ENCODE measurements at regions not wholly inside any gene's neighbourhood (a gene's known extent, or its start where the extent isn't known, plus 50 kb on each side); places are given as distances from the start of the nearest gene placed in this dataset.

DNA sequence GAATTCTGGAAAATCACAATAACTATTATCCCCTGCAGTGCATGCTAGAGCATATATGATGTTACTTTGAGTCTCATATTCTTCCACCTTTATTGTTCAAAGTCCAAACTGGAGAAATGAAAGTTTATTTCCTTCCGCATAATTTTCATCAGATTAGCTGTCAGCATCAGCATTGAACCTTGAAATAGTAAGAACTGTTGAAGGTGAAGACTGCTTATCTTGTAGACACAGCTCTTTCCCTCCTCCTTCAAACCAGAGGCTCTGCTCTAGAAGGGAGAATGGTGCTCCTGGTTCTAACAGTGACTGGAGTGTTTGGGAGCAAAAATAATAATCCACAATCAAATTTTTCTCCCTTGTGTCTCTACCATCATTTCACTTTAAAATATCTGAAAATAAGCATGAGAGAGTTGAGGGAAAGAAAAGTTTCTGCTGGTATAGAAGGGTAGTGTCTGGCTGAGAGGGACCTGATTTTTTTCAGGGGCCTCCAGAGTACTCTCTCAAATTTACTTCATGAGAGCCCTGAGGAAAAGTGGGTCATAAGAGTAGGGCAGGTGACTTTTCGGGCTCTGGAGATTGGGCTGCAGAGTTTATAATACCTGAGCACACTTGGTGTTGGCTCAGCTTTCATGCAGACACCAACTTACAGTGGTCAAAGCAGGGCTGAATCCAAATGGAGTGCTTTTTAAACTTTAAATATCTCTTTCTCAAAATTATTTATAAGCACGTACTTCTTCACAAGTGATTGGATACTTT lies 170.4 kb downstream of the ZDHHC21 start:
- no peak overlapping the region for H3K9ac ChIP-seq
- H3K27ac ChIP-seq (ENCODE audit: low read depth in 2 of 2, low read length in 1 of 2) = no peak overlapping the region
- H4K20me1 ChIP-seq (ENCODE audit: insufficient read depth) = no peaks in the 10 kb centered on the region
- H3K9me3 ChIP-seq = no peaks in the 10 kb centered on the region
- TF ChIP-seq, protein P1, sequence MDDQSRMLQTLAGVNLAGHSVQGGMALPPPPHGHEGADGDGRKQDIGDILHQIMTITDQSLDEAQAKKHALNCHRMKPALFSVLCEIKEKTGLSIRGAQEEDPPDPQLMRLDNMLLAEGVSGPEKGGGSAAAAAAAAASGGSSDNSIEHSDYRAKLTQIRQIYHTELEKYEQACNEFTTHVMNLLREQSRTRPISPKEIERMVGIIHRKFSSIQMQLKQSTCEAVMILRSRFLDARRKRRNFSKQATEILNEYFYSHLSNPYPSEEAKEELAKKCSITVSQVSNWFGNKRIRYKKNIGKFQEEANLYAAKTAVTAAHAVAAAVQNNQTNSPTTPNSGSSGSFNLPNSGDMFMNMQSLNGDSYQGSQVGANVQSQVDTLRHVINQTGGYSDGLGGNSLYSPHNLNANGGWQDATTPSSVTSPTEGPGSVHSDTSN (IDR thresholded peaks at IDR 0.05) = no peak
- TF ChIP-seq GABPA (IDR thresholded peaks at IDR 0.05; ENCODE audit: low read depth) (no peak), ELF1 (IDR thresholded peaks at IDR 0.05) (no peak), TCF12 (IDR thresholded peaks at IDR 0.05) (no peak), CHD2 (IDR thresholded peaks at IDR 0.05; ENCODE audit: low read length, partially characterized antibody) (no peak), NRF1 (IDR thresholded peaks at IDR 0.05; ENCODE audit: low read depth, low read length) (no peak), REST (IDR thresholded peaks at IDR 0.05; ENCODE audit: low read depth, low read length) (no peak), SMC3 (IDR thresholded peaks at IDR 0.05; ENCODE audit: low read depth, low read length) (no peak)
- H3K79me2 ChIP-seq (ENCODE audit: insufficient read depth) = no peaks in the 10 kb centered on the region
- ChIA-PET POLR2A (no interaction called here), CTCF (interaction anchor here (0.7 to 0.9 kb wide), 2 partner anchors 9 to 10 kb away, joined by 3 to 4 read pairs; no protein-coding TSS in a partner anchor)
- no peaks in the 10 kb centered on the region for H3K36me3 ChIP-seq (replicated peaks in 1 of 2; ENCODE audit: control insufficient read depth in 1 of 2, insufficient read depth in 2 of 2, low read length in 1 of 2)
- DNase-seq = no peak
- H3K27me3 ChIP-seq (ENCODE audit: insufficient read depth) = no peaks in the 10 kb centered on the region
- H2AFZ ChIP-seq (ENCODE audit: low read depth) = no peak overlapping the region
- no peak overlapping the region for H3K4me2 ChIP-seq
- no peaks in the 10 kb centered on the region for H3K9me2 ChIP-seq
- no peak overlapping the region for H3K4me3 ChIP-seq (ENCODE audit: low read depth in 2 of 2, low read length in 1 of 2)
- peaks cover 0 to 11% of the 10 kb centered on the region in 2 experiments; a peak in 2 of 4 replicates for H3K4me1 ChIP-seq (ENCODE audit: control insufficient read depth in 1 of 2, insufficient read depth in 2 of 2, low read depth in 1 of 2, low read length in 1 of 2)
- no peaks in the 10 kb centered on the region for H3F3A ChIP-seq (replicated peaks; ENCODE audit: insufficient read depth)
- 79% methylated on average over 3 of the region's 3 CpGs for WGBS (ENCODE audit: low lambda C conversion rate)

DNA sequence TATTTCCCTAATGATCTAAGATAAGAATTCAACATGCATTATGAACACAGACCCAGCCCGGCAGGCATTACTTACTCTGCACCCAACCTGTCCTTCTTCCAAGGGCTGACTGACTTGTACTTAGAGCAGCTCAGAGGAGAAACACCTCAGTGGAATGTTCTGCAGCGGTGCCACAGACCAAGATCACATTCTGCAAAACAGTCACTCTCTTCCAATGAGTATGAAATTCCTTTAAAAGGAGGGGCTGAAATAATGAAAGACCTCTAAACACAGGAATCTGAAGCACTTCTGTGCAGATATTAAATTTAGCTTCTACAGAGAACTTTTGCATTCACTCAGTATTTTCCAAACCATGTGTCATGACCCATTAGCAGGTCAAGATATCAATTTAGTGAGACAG lies 172.9 kb downstream of the ZDHHC21 start:
- Histone ChIP-seq H3K27me3 (ENCODE audit: insufficient read depth) (no peaks in the 10 kb centered on the region), H3K4me3 (ENCODE audit: low read depth in 2 of 2, low read length in 1 of 2) (no peak overlapping the region), H3K9me3 (no peaks in the 10 kb centered on the region), H3K9ac (no peak overlapping the region), H2AFZ (ENCODE audit: low read depth) (no peak overlapping the region), H4K20me1 (ENCODE audit: insufficient read depth) (no peaks in the 10 kb centered on the region), H3K27ac (ENCODE audit: low read depth in 2 of 2, low read length in 1 of 2) (no peak overlapping the region), H3F3A (replicated peaks; ENCODE audit: insufficient read depth) (no peaks in the 10 kb centered on the region), H3K79me2 (ENCODE audit: insufficient read depth) (no peaks in the 10 kb centered on the region), H3K4me2 (no peak overlapping the region), H3K9me2 (no peaks in the 10 kb centered on the region), H3K4me1 (ENCODE audit: control insufficient read depth in 1 of 2, insufficient read depth in 2 of 2, low read depth in 1 of 2, low read length in 1 of 2) (peaks cover 0 to 29% of the 10 kb centered on the region in 2 experiments; a peak in 2 of 4 replicates), H3K36me3 (replicated peaks in 1 of 2; ENCODE audit: control insufficient read depth in 1 of 2, insufficient read depth in 2 of 2, low read length in 1 of 2) (no peaks in the 10 kb centered on the region)
- CTCF ChIA-PET = interaction anchor here (1.5 to 1.8 kb wide), 2 partner anchors 12 to 21 kb away, joined by 4 read pairs; no protein-coding TSS in a partner anchor
- DNase-seq = no peak
- no peak for TF ChIP-seq FOSL2 (IDR thresholded peaks at IDR 0.05; ENCODE audit: borderline replicate concordance, low read depth)
- TF ChIP-seq USF2 (IDR thresholded peaks at IDR 0.05; ENCODE audit: borderline replicate concordance, low read depth, low read length) = no peak
- TF ChIP-seq POLR2AphosphoS5 (IDR thresholded peaks at IDR 0.05; ENCODE audit: low read depth, low read length) = no peak
- TF ChIP-seq JUND (IDR thresholded peaks at IDR 0.05) = no peak
- no peak for TF ChIP-seq FOXM1 (IDR thresholded peaks at IDR 0.05; ENCODE audit: low read depth)
- TF ChIP-seq GATA2 (CRISPR knock-in tag; IDR thresholded peaks at IDR 0.05) = no peak
- TF ChIP-seq SIN3A (IDR thresholded peaks at IDR 0.05; ENCODE audit: borderline replicate concordance, low read depth, low read length) = no peak
- 85% methylated on average over 2 of the region's 2 CpGs for WGBS (ENCODE audit: low lambda C conversion rate)
- POLR2A ChIA-PET = no interaction called here
